ENCODE measurements at regions not wholly inside any gene's neighbourhood (a gene's known extent, or its start where the extent isn't known, plus 50 kb on each side); places are given as distances from the start of the nearest gene placed in this dataset.

GRCh38 chr2:10971161-10971887 is 59.6 kb downstream of the KCNF1 start:
- TF ChIP-seq POLR2A (IDR thresholded peaks at IDR 0.05; ENCODE audit: low read depth, low read length) (no peak), PAX5 (IDR thresholded peaks at IDR 0.05; ENCODE audit: insufficient read depth, low read length, severe bottlenecking) (no peak), POLR2AphosphoS5 (IDR thresholded peaks at IDR 0.05; ENCODE audit: low read depth, low read length) (no peak)
